ENCODE measurements at regions not wholly inside any gene's neighbourhood (a gene's known extent, or its start where the extent isn't known, plus 50 kb on each side); places are given as distances from the start of the nearest gene placed in this dataset.

GRCh38 chr6:74875193-74875592, 330.7 kb downstream of the COL12A1 start:
- TF ChIP-seq EZH2phosphoT487 (IDR thresholded peaks at IDR 0.05; ENCODE audit: borderline replicate concordance, low read depth, low read length): no peak
- TF ChIP-seq CTCF (conservative IDR thresholded peaks at IDR 0.05; ENCODE audit: low read length): no peak
